Brain microvascular endothelial cell (primary cell): ENCODE measurements at regions not wholly inside any gene's neighbourhood (a gene's known extent, or its start where the extent isn't known, plus 50 kb on each side); places are given as distances from the start of the nearest gene placed in this dataset.

Experiments
- DNase-seq: peaks from one replicate; pipeline ENCODE4 v3.0.0-alpha.2; 2020
- H3K27ac ChIP-seq: fragments of 250-450 bp; sonication (Bioruptor Pico); 2 replicates; pipeline ENCODE4 v1.5.1; 2020; ENCODE audit warnings: mild to moderate bottlenecking, moderate library complexity
- H3K27me3 ChIP-seq: fragments of 250-450 bp; sonication (Bioruptor Pico); replicated peaks from 2 replicates; pipeline ENCODE4 v1.5.1; 2020; ENCODE audit warnings: mild to moderate bottlenecking
- H3K36me3 ChIP-seq: fragments of 250-450 bp; sonication (Bioruptor Pico); replicated peaks from 2 replicates; pipeline ENCODE4 v1.5.1; 2020; ENCODE audit warnings: mild to moderate bottlenecking
- H3K4me3 ChIP-seq: 2 replicates; pipeline ENCODE4 v1.5.1; 2011; ENCODE audit warnings: low read depth, mild to moderate bottlenecking, control low read depth, low read length, moderate library complexity
- in situ Hi-C: cut with HindIII; loops from 2 replicates; pipeline ENCODE4 v1.10.0; 2017; ENCODE audit warnings: low sequenced_read_pairs, low pct_ligation_motif_present
- TF ChIP-seq, protein P1 (sequence below): IDR thresholded peaks from 2 replicates; pipeline ENCODE4 v1.5.1; 2011; ENCODE audit warnings: low read depth, mild to moderate bottlenecking, moderate library complexity, low read length, control low read depth, inconsistent platforms; ENCODE audit errors: missing control alignments

DNA sequence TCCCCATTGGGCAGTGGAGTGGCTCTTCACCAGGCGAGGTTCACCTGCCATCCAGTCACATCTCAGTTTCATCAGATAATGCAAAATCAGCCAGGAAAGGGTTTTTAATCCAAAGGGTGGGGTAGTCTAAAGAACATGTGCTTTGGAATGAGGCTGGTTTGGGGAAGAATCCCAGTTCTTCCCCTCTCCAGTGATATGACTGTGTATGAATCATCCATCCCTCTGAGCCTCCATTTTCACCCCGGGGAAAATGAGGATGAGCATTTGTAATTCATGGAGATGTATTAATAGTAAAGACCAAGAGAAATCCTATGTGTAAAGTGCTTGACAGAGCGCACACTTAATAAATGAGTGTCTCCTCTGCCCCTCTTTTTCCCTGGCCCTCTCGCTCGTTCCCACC lies 215.1 kb upstream of the FGGY start:
- in situ Hi-C loops: no loop called here
- TF ChIP-seq, protein P1, sequence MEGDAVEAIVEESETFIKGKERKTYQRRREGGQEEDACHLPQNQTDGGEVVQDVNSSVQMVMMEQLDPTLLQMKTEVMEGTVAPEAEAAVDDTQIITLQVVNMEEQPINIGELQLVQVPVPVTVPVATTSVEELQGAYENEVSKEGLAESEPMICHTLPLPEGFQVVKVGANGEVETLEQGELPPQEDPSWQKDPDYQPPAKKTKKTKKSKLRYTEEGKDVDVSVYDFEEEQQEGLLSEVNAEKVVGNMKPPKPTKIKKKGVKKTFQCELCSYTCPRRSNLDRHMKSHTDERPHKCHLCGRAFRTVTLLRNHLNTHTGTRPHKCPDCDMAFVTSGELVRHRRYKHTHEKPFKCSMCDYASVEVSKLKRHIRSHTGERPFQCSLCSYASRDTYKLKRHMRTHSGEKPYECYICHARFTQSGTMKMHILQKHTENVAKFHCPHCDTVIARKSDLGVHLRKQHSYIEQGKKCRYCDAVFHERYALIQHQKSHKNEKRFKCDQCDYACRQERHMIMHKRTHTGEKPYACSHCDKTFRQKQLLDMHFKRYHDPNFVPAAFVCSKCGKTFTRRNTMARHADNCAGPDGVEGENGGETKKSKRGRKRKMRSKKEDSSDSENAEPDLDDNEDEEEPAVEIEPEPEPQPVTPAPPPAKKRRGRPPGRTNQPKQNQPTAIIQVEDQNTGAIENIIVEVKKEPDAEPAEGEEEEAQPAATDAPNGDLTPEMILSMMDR: no peak
- H3K27ac ChIP-seq: no peak overlapping the region
- no peaks in the 10 kb centered on the region for H3K36me3 ChIP-seq
- DNase-seq: no peak
- H3K27me3 ChIP-seq: no peaks in the 10 kb centered on the region
- no peak overlapping the region for H3K4me3 ChIP-seq

DNA sequence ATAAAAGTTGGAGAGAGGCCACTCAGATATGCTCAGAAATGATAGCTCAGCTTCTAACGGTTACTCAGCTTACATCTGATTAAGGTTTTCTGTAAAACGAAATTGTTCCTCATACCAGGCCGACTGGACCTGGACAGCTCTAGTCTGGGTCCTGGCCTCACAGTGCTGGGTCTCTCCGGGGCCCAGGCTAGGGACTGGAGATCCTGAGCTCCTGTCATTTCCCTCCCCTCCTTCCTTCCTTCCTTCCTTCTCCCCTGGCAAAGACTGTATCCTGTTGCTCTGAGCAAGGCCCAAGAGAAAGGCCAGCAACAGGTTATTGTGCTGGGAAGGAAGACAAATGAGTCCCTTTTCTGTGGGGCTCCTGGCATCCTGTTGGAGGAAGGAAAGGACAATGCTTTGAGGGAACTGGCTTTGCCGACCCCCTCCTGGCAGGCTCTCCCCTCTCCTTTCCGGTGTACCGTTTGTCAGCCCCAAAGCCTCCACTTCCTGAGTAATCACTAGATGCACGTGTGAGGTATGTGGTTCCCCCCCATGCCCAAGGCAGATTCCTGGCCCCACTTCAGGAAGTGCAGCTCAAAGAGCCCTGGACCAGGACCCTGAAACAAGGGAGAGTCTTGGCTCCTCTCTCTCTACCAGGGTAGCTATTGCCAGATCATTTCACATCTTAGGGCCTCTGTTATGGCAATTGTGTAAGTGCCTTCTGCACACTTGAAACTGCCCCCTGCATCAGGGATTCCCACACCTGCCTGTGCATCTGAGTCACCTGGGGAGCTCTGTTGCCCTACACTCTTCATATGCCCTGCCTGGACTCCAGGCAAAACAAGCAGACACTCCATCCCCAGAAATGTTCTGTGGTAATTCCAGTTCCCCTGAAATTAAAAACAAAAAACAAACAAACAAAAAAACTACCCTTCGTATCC lies 212.7 kb upstream of the FGGY start:
- no peak overlapping the region for H3K27ac ChIP-seq
- H3K27me3 ChIP-seq: no peaks in the 10 kb centered on the region
- in situ Hi-C loops: no loop called here
- TF ChIP-seq, protein P1: no peak
- no peak overlapping the region for H3K4me3 ChIP-seq
- no peaks in the 10 kb centered on the region for H3K36me3 ChIP-seq
- no peak for DNase-seq

DNA sequence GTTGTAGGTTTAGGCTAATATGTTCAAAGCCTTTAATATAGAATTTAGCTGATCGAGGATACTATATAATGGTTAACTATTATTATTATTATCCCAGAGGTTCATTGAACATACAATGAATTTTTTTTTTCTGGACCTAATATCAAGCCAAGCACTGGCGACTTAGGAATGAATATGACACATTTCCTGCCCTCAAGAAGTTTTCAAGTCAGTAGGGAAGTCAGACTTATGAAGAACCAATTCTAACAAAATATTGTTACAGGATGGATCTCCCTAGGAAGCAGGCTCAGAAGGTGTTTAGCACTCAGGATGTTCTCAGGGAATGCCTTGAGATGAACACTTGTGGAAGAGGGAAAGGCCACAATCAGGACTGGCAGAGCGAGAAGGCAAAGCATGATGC lies 211.8 kb upstream of the FGGY start:
- TF ChIP-seq, protein P1: no peak
- Histone ChIP-seq H3K27ac (no peak overlapping the region), H3K27me3 (no peaks in the 10 kb centered on the region), H3K36me3 (no peaks in the 10 kb centered on the region), H3K4me3 (no peak overlapping the region)
- in situ Hi-C loops: no loop called here
- DNase-seq: no peak

DNA sequence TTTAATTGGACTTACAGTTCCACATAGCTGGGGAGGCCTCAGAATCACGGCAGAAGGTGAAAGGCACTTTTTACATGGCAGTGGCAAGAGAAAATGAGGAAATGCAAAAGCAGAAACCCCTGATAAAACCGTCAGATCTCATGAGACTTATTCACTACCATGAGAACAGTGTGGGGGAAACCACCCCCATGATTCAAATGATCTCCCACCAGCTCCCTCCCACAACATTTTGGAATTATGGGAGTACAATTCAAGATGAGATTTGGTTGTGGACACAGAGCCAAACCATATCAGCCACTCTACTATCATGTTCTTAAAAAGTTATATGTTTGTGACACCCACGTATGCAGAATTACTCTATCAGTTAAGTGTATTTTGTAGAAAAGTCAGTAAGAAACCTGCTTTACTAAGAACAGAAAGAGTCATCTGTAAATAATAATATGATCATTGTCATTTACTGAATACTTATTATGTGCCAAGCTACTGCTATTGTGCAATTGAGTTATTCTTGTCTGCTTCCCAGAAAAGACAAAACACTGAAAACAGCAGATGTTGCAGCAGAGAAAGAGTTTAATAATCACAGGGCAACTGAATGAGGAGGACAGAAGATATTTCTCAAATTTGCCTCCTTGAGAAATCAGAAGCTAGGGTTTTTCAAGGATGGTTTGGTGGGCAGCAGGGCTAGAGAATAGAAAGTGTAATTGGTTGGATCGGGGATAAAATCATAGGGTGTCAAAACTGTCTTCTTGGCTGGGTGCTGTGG lies 207.7 kb upstream of the FGGY start:
- H3K27me3 ChIP-seq: no peaks in the 10 kb centered on the region
- no peak overlapping the region for H3K27ac ChIP-seq
- H3K4me3 ChIP-seq: no peak overlapping the region
- TF ChIP-seq, protein P1: no peak
- DNase-seq: no peak
- H3K36me3 ChIP-seq: no peaks in the 10 kb centered on the region
- in situ Hi-C loops: no loop called here

DNA sequence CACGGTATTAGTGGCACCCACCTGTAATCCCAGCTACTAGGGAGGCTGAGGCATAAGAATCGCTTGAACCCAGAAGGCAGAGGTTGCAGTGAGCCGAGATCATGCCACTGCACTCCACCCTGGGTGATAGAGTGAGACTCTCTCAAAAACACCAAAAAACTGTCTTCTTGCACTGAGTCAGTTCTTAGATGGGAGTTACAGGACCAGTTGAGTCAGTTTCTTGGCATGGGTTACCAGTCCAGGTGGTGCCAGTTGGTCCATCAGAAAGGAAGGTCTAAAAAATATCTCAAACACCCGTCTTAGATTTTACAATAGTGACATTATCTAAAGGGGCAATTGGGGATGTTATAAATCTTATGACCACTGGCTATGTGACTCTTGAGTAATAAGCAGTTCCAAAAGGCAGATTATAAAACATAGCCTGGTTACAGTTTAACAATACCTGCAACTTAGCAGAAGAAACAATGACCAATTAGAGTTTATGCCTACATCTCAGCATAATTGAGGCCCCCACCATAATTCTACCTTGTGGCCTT lies 206.9 kb upstream of the FGGY start:
- TF ChIP-seq, protein P1: no peak
- Histone ChIP-seq H3K27ac (no peak overlapping the region), H3K36me3 (no peaks in the 10 kb centered on the region), H3K4me3 (no peak overlapping the region), H3K27me3 (no peaks in the 10 kb centered on the region)
- DNase-seq: no peak
- in situ Hi-C loops: no loop called here
